ENCODE measurements at regions not wholly inside any gene's neighbourhood (a gene's known extent, or its start where the extent isn't known, plus 50 kb on each side); places are given as distances from the start of the nearest gene placed in this dataset.

DNA sequence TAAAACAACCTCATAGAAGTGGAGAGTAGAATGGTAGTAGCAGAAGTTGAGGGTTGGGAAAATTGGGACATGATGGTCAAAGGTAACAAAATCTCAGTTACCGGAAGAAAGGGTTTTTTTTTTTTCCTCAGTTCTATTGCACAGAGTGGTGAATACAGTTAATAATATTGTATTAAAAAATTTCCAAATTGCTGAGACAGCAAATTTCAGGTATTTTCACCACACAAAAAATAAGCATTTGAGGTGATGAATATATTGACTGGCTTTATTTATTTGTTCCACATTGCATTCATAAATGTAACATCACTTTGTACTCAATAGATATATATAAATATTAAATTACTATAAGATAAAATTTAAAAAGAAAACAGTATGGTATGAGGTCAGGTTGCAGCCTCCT, 373.8 kb downstream of the ETV1 start:
- TF ChIP-seq, protein P1, sequence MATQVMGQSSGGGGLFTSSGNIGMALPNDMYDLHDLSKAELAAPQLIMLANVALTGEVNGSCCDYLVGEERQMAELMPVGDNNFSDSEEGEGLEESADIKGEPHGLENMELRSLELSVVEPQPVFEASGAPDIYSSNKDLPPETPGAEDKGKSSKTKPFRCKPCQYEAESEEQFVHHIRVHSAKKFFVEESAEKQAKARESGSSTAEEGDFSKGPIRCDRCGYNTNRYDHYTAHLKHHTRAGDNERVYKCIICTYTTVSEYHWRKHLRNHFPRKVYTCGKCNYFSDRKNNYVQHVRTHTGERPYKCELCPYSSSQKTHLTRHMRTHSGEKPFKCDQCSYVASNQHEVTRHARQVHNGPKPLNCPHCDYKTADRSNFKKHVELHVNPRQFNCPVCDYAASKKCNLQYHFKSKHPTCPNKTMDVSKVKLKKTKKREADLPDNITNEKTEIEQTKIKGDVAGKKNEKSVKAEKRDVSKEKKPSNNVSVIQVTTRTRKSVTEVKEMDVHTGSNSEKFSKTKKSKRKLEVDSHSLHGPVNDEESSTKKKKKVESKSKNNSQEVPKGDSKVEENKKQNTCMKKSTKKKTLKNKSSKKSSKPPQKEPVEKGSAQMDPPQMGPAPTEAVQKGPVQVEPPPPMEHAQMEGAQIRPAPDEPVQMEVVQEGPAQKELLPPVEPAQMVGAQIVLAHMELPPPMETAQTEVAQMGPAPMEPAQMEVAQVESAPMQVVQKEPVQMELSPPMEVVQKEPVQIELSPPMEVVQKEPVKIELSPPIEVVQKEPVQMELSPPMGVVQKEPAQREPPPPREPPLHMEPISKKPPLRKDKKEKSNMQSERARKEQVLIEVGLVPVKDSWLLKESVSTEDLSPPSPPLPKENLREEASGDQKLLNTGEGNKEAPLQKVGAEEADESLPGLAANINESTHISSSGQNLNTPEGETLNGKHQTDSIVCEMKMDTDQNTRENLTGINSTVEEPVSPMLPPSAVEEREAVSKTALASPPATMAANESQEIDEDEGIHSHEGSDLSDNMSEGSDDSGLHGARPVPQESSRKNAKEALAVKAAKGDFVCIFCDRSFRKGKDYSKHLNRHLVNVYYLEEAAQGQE (IDR thresholded peaks at IDR 0.05) = no peak
- TF ChIP-seq, protein P2, sequence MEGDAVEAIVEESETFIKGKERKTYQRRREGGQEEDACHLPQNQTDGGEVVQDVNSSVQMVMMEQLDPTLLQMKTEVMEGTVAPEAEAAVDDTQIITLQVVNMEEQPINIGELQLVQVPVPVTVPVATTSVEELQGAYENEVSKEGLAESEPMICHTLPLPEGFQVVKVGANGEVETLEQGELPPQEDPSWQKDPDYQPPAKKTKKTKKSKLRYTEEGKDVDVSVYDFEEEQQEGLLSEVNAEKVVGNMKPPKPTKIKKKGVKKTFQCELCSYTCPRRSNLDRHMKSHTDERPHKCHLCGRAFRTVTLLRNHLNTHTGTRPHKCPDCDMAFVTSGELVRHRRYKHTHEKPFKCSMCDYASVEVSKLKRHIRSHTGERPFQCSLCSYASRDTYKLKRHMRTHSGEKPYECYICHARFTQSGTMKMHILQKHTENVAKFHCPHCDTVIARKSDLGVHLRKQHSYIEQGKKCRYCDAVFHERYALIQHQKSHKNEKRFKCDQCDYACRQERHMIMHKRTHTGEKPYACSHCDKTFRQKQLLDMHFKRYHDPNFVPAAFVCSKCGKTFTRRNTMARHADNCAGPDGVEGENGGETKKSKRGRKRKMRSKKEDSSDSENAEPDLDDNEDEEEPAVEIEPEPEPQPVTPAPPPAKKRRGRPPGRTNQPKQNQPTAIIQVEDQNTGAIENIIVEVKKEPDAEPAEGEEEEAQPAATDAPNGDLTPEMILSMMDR (IDR thresholded peaks at IDR 0.05; ENCODE audit: low read depth, low read length, missing input control) = no peak
- no peak for TF ChIP-seq SP1 (IDR thresholded peaks at IDR 0.05)

All from liver (tissue), 3 donors.